Kidney epithelial cell (primary cell): ENCODE measurements at regions not wholly inside any gene's neighbourhood (a gene's known extent, or its start where the extent isn't known, plus 50 kb on each side); places are given as distances from the start of the nearest gene placed in this dataset.

Experiments
- DNase-seq: peaks from one replicate; pipeline ENCODE4 v3.0.0-alpha.2; 2010; ENCODE audit warnings: low read depth
- H3K27me3 ChIP-seq: 2 replicates; pipeline ENCODE4 v1.6.0; 2011; ENCODE audit warnings: low read length; ENCODE audit not compliant: control insufficient read depth, insufficient read depth
- H3K36me3 ChIP-seq: 2 replicates; pipeline ENCODE4 v1.5.1; 2011; ENCODE audit warnings: low read length; ENCODE audit not compliant: control insufficient read depth, insufficient read depth
- H3K4me3 ChIP-seq: 2 replicates; pipeline ENCODE4 v1.5.1; 2011; ENCODE audit warnings: low read depth, mild to moderate bottlenecking, control low read depth, low read length
- TF ChIP-seq, protein P1 (sequence below): IDR thresholded peaks from 2 replicates; pipeline ENCODE4 v1.5.1; 2011; ENCODE audit warnings: mild to moderate bottlenecking, moderate library complexity, low read length, control low read depth, inconsistent platforms; ENCODE audit not compliant: insufficient read depth, poor library complexity, severe bottlenecking

DNA sequence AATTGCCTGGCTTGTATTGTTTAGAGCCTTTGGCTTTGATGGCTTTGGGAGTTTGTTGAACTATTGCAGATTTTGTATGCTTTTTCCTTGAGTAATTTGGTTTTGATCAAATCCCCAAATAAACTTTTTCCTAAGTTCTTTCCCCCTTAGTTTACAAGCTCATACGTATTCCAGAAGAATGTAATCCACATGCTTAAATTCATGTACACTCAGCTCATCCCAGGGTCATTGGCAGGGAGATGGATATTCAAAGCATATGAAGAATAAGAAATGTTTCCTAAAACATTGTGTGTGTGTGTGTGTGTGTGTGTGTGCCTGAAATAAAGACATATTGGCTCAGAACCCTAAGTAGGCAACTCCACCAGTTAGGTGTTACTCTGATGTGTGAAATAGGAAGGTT lies 89.4 kb downstream of the TMEM30B start:
- TF ChIP-seq, protein P1, sequence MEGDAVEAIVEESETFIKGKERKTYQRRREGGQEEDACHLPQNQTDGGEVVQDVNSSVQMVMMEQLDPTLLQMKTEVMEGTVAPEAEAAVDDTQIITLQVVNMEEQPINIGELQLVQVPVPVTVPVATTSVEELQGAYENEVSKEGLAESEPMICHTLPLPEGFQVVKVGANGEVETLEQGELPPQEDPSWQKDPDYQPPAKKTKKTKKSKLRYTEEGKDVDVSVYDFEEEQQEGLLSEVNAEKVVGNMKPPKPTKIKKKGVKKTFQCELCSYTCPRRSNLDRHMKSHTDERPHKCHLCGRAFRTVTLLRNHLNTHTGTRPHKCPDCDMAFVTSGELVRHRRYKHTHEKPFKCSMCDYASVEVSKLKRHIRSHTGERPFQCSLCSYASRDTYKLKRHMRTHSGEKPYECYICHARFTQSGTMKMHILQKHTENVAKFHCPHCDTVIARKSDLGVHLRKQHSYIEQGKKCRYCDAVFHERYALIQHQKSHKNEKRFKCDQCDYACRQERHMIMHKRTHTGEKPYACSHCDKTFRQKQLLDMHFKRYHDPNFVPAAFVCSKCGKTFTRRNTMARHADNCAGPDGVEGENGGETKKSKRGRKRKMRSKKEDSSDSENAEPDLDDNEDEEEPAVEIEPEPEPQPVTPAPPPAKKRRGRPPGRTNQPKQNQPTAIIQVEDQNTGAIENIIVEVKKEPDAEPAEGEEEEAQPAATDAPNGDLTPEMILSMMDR: no peak
- no peak overlapping the region for H3K4me3 ChIP-seq
- no peaks in the 10 kb centered on the region for H3K27me3 ChIP-seq
- no peaks in the 10 kb centered on the region for H3K36me3 ChIP-seq
- no peak for DNase-seq

DNA sequence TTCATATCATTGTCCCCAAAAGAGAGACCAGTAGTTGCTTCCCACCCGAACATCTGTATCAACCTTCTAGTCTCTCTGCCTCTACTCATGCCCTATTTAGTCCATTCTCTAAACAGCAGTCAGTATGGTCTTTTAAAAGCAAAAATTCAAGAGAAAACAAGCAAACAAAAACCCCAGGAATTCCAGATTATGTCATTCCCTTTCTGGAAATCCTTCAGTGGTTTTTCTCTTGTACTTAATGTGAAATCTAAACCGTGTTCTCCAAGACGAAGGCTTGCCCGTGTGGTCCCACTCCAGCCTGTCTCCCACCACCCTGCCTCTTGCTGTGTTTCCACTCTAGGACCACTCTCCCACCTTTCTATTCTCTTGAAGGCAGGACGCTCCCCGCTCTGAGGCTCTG lies 90.8 kb downstream of the TMEM30B start:
- no peak for DNase-seq
- H3K4me3 ChIP-seq: no peak overlapping the region
- TF ChIP-seq, protein P1: no peak
- no peaks in the 10 kb centered on the region for H3K27me3 ChIP-seq
- H3K36me3 ChIP-seq: no peaks in the 10 kb centered on the region

DNA sequence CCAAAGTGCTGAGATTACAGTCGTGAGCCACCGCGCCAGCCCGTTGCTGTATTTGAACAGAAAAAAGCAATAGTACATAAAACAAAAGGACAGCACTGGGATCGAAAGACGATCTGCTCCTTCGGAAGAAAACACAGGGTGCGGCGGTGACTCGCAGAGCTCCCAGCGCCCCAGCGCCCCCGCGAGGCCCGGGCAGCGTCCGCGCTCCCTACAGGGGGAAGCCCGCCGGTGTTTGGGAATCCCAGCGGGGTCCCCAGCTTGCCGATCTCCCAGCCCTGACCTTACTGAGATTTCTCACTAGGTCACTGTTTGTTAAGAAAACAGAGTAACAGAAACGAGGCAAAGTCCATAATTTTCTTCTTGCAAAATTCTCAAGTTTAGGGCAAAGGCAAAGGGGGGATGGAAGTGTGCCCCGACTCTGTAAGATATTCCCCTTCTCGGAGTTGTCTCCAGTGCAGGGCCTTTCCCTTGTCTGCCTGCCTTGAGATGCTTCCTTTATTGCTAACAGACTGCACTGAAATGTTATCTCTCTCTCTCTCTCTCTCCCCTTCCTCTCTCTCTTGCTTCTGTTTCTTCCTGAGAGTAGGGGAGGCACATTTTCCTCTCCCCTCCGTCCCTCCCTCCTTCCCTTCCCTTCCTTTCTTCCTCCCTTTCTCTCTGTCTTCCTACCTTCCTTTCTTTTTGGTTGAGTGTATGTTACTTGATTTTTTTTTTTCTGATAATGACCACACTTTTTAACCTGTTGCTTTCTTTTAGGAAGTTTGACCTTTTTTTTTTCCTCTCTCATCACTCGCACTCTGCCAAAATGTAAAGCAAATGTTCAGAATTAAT lies 91.9 kb downstream of the TMEM30B start:
- no peak for DNase-seq
- H3K4me3 ChIP-seq: peak overlapping the region; percentile 30
- no peaks in the 10 kb centered on the region for H3K36me3 ChIP-seq
- TF ChIP-seq, protein P1: peak; percentile 81
- no peaks in the 10 kb centered on the region for H3K27me3 ChIP-seq

DNA sequence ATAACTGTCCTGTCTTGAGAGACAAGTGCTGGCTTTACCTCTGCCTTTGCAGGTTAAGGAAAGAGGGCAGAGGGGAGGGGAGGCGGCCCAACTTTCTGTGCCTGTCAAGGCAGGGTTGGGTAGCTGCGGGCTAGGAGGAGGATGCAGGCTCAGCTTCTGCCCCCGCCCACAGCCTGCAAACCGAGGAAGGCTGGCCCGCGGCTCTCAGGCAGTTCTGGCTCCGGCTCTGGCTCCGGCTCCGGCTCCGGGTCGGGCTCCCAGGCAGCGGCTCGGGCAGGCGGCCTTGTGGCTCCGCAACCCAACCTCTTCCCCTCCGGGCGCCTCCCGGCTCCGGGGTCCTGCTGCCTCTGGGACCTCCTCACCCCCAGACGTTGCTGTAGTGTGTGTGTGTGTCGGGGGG lies 92.9 kb downstream of the TMEM30B start:
- TF ChIP-seq, protein P1: no peak
- no peaks in the 10 kb centered on the region for H3K27me3 ChIP-seq
- no peak overlapping the region for H3K4me3 ChIP-seq
- H3K36me3 ChIP-seq: no peaks in the 10 kb centered on the region
- no peak for DNase-seq

DNA sequence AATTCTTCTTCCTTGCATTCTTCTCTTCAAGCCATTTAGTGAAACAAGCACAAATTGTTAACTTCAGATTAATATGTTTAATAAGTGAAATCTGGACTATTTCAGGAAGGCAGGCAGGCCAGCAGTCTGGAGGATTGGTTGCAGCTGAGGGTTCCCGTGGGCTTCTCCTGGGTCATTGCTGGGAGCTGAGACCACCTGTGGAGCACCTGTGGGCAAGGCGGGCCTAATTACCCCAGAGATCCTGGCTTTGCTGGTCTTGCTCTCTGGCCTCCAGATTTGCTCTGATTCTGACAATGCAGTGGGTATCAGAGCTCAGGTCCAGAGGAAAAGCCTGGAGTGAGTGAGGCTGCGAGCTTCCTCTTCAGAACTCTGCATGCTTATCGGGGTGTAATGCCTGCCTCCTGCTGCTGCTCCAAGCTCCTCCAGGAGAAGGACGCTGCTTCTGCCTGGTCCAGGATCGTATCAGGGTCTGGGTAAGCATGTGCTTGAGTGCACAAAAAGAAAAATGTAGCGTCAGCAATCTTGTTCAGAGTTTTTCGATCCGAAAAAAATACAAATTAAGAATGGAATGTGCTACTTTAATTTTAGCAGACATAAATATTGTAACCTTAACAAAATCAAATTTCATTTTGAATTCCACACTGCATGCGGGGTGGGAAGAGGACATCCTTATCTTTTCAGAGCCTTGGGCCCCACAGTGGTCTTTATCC lies 93.8 kb downstream of the TMEM30B start:
- H3K4me3 ChIP-seq: no peak overlapping the region
- no peak for DNase-seq
- no peaks in the 10 kb centered on the region for H3K36me3 ChIP-seq
- H3K27me3 ChIP-seq: no peaks in the 10 kb centered on the region
- TF ChIP-seq, protein P1: no peak
